Mesodermal cell (in vitro differentiated cells): ENCODE measurements at regions not wholly inside any gene's neighbourhood (a gene's known extent, or its start where the extent isn't known, plus 50 kb on each side); places are given as distances from the start of the nearest gene placed in this dataset.

Source experiments
- H3K27ac ChIP-seq: 2 replicates; pipeline ENCODE4 v1.7.0; 2013; ENCODE audit warnings: mild to moderate bottlenecking, low read depth, low read length, moderate library complexity; ENCODE audit not compliant: severe bottlenecking
- H3K36me3 ChIP-seq: 2 replicates; pipeline ENCODE4 v1.7.1; 2013; ENCODE audit warnings: mild to moderate bottlenecking, low read length, moderate library complexity; ENCODE audit not compliant: control insufficient read depth, insufficient read depth
- H3K4me1 ChIP-seq: one replicate; pipeline ENCODE4 v1.7.1; 2013; ENCODE audit warnings: mild to moderate bottlenecking, low read length; ENCODE audit not compliant: insufficient read depth, control insufficient read depth, poor library complexity, severe bottlenecking
- H3K4me3 ChIP-seq: 2 replicates; pipeline ENCODE4 v1.7.0; 2013; ENCODE audit warnings: low read length, control low read depth, mild to moderate bottlenecking; ENCODE audit not compliant: insufficient read depth, poor library complexity, severe bottlenecking; ENCODE audit errors: extremely low read depth
- H3K9me3 ChIP-seq: 2 replicates; pipeline ENCODE4 v1.7.1; 2013; ENCODE audit warnings: mild to moderate bottlenecking, low read length, moderate library complexity; ENCODE audit not compliant: control insufficient read depth
- WGBS, 2 experiments: methylation state at CpG; one replicate each; pipeline ENCODE4 v1.1.5; 2013; ENCODE audit warnings: missing lambda C conversion rate in 2 of 2; ENCODE audit not compliant: insufficient coverage in 2 of 2; 5-methylcytosine and 5-hydroxymethylcytosine counted together

GRCh38 chr5:8576178-8576577 lies 707.2 kb downstream of the MTRR start:
- H3K4me1 ChIP-seq: no peaks in the 10 kb centered on the region
- H3K27ac ChIP-seq: no peak overlapping the region
- H3K9me3 ChIP-seq: no peaks in the 10 kb centered on the region
- no peak overlapping the region for H3K4me3 ChIP-seq
- WGBS, 2 experiments: 78 to 81% methylated on average over 4 of the region's 10 CpGs
- H3K36me3 ChIP-seq: no peaks in the 10 kb centered on the region

GRCh38 chr5:8577792-8578191 lies 708.8 kb downstream of the MTRR start:
- 79 to 80% methylated on average over 2 of the region's 3 CpGs for WGBS, 2 experiments
- Histone ChIP-seq H3K4me1 (no peaks in the 10 kb centered on the region), H3K4me3 (no peak overlapping the region), H3K9me3 (no peaks in the 10 kb centered on the region), H3K36me3 (no peaks in the 10 kb centered on the region), H3K27ac (no peak overlapping the region)

GRCh38 chr5:8580298-8580697 lies 711.4 kb downstream of the MTRR start:
- no peaks in the 10 kb centered on the region for H3K9me3 ChIP-seq
- H3K27ac ChIP-seq: no peak overlapping the region
- H3K36me3 ChIP-seq: no peaks in the 10 kb centered on the region
- no peak overlapping the region for H3K4me3 ChIP-seq
- 80 to 100% methylated on average over 1 to 2 of the region's 4 CpGs for WGBS, 2 experiments
- no peaks in the 10 kb centered on the region for H3K4me1 ChIP-seq

GRCh38 chr5:8581047-8581446 lies 712.1 kb downstream of the MTRR start:
- 76 to 97% methylated on average over 2 of the region's 2 CpGs for WGBS, 2 experiments
- no peaks in the 10 kb centered on the region for H3K4me1 ChIP-seq
- H3K4me3 ChIP-seq: no peak overlapping the region
- H3K36me3 ChIP-seq: no peaks in the 10 kb centered on the region
- H3K27ac ChIP-seq: no peak overlapping the region
- H3K9me3 ChIP-seq: no peaks in the 10 kb centered on the region

GRCh38 chr5:8585230-8586018 lies 716.5 kb downstream of the MTRR start:
- H3K4me1 ChIP-seq: no peaks in the 10 kb centered on the region
- WGBS, 2 experiments: 86% methylated on average over 1 of the region's 3 CpGs; no CpG with 5 or more reads in 1 of the 2 experiments
- no peak overlapping the region for H3K4me3 ChIP-seq
- no peaks in the 10 kb centered on the region for H3K36me3 ChIP-seq
- no peak overlapping the region for H3K27ac ChIP-seq
- no peaks in the 10 kb centered on the region for H3K9me3 ChIP-seq

GRCh38 chr5:8590959-8591358 lies 722.0 kb downstream of the MTRR start:
- no peak overlapping the region for H3K27ac ChIP-seq

GRCh38 chr5:8598356-8598755 lies 729.4 kb downstream of the MTRR start:
- Histone ChIP-seq H3K4me1 (no peaks in the 10 kb centered on the region), H3K9me3 (no peaks in the 10 kb centered on the region), H3K4me3 (no peak overlapping the region), H3K36me3 (no peaks in the 10 kb centered on the region), H3K27ac (no peak overlapping the region)
- WGBS, 2 experiments: 75% methylated on average over 1 of the region's 3 CpGs; no CpG with 5 or more reads in 1 of the 2 experiments

More at GRCh38 chr5:8590959-8591358, 722.0 kb downstream of the MTRR start:
- no peaks in the 10 kb centered on the region for H3K4me1 ChIP-seq
- no peaks in the 10 kb centered on the region for H3K36me3 ChIP-seq
- no peak overlapping the region for H3K4me3 ChIP-seq
- 100% methylated on average over 1 of the region's 1 CpG; no CpG with 5 or more reads in 1 of the 2 experiments for WGBS, 2 experiments
- no peaks in the 10 kb centered on the region for H3K9me3 ChIP-seq

- H3K36me3 ChIP-seq: no peaks in the 10 kb centered on the region
- no peak overlapping the region for H3K27ac ChIP-seq
- H3K4me1 ChIP-seq: no peaks in the 10 kb centered on the region
- WGBS, 2 experiments: 90% methylated on average over 2 of the region's 2 CpGs
- no peaks in the 10 kb centered on the region for H3K9me3 ChIP-seq
- H3K4me3 ChIP-seq: no peak overlapping the region
These were observed 730.0 kb downstream of the MTRR start for GRCh38 chr5:8598996-8599395.

GRCh38 chr5:8600843-8601242 lies 731.9 kb downstream of the MTRR start:
- Histone ChIP-seq H3K4me3 (no peak overlapping the region), H3K36me3 (no peaks in the 10 kb centered on the region), H3K4me1 (no peaks in the 10 kb centered on the region), H3K9me3 (no peaks in the 10 kb centered on the region), H3K27ac (no peak overlapping the region)

- Histone ChIP-seq H3K4me1 (no peaks in the 10 kb centered on the region), H3K4me3 (no peak overlapping the region), H3K27ac (no peak overlapping the region), H3K9me3 (no peaks in the 10 kb centered on the region), H3K36me3 (no peaks in the 10 kb centered on the region)
- 93 to 94% methylated on average over 3 to 6 of the region's 8 CpGs for WGBS, 2 experiments
These were observed 732.9 kb downstream of the MTRR start for GRCh38 chr5:8601831-8602354.

- H3K4me3 ChIP-seq: no peak overlapping the region
- no peaks in the 10 kb centered on the region for H3K36me3 ChIP-seq
- no peaks in the 10 kb centered on the region for H3K9me3 ChIP-seq
- H3K27ac ChIP-seq: no peak overlapping the region
- no peaks in the 10 kb centered on the region for H3K4me1 ChIP-seq
These were observed 737.3 kb downstream of the MTRR start for GRCh38 chr5:8606231-8606630.
